Activated CD8-positive, alpha-beta memory T cell treated with anti-CD3 and anti-CD28 coated beads, Interleukin-2, amount 10 ng/mL, durations not matched to agents 7 days and 5 days (primary cell): ENCODE measurements at regions not wholly inside any gene's neighbourhood (a gene's known extent, or its start where the extent isn't known, plus 50 kb on each side); places are given as distances from the start of the nearest gene placed in this dataset.

Experiments used
- ATAC-seq: fragments of 150-1000 bp; cut with Tn5 transposase; one replicate; pipeline ENCODE4 v1.10.0; 2021; ENCODE audit warnings: moderate library complexity
- CTCF ChIA-PET: fragments of 350-600 bp; sonication (Branson Sonifier 250); formaldehyde crosslinking; loops from one replicate; lab custom pipeline; 2021; ENCODE audit warnings: antibody characterized with exemption; lab: Charles Lee
- DNase-seq: peaks from one replicate; pipeline ENCODE4 v3.0.0-alpha.2; 2020
- H3K27ac Mint-ChIP-seq: one replicate; pipeline ENCODE4 v1.8.0; 2021; ENCODE audit warnings: mild to moderate bottlenecking, mixed read lengths
- H3K27me3 Mint-ChIP-seq: one replicate; pipeline ENCODE4 v1.8.0; 2021; ENCODE audit warnings: mixed read lengths
- H3K36me3 Mint-ChIP-seq: one replicate; pipeline ENCODE4 v1.8.0; 2021; ENCODE audit warnings: mild to moderate bottlenecking, mixed read lengths
- H3K4me1 Mint-ChIP-seq: one replicate; pipeline ENCODE4 v1.8.0; 2021; ENCODE audit warnings: mixed read lengths
- H3K4me3 Mint-ChIP-seq: one replicate; pipeline ENCODE4 v1.8.0; 2021; ENCODE audit warnings: mild to moderate bottlenecking, moderate library complexity, mixed read lengths
- H3K9me3 Mint-ChIP-seq: one replicate; pipeline ENCODE4 v1.8.0; 2022; ENCODE audit warnings: low read depth, mixed read lengths

GRCh38 chr22:34761111-34761510, 304.8 kb upstream of the ISX start:
- CTCF ChIA-PET = no interaction called here
- H3K9me3 Mint-ChIP-seq = no peaks in the 10 kb centered on the region
- DNase-seq (no peak), ATAC-seq (no peak)
- H3K4me3 Mint-ChIP-seq = no peak overlapping the region
- H3K27ac Mint-ChIP-seq = no peak overlapping the region
- H3K36me3 Mint-ChIP-seq = no peaks in the 10 kb centered on the region
- H3K4me1 Mint-ChIP-seq = no peaks in the 10 kb centered on the region
- no peaks in the 10 kb centered on the region for H3K27me3 Mint-ChIP-seq

- Mint-ChIP-seq H3K27me3 (no peaks in the 10 kb centered on the region), H3K4me1 (no peaks in the 10 kb centered on the region), H3K36me3 (no peaks in the 10 kb centered on the region), H3K9me3 (no peaks in the 10 kb centered on the region), H3K4me3 (no peak overlapping the region), H3K27ac (no peak overlapping the region)
- DNase-seq (no peak), ATAC-seq (no peak)
- CTCF ChIA-PET = no interaction called here
Observed at GRCh38 chr22:34763496-34763895, 302.5 kb upstream of the ISX start.

- no peaks in the 10 kb centered on the region for H3K4me1 Mint-ChIP-seq
- H3K27me3 Mint-ChIP-seq = no peaks in the 10 kb centered on the region
- H3K9me3 Mint-ChIP-seq = no peaks in the 10 kb centered on the region
- ATAC-seq (no peak), DNase-seq (no peak)
- CTCF ChIA-PET = no interaction called here
- H3K27ac Mint-ChIP-seq = no peak overlapping the region
- H3K36me3 Mint-ChIP-seq = no peaks in the 10 kb centered on the region
- no peak overlapping the region for H3K4me3 Mint-ChIP-seq
Observed at GRCh38 chr22:34765115-34765514, 300.8 kb upstream of the ISX start.

GRCh38 chr22:34769361-34769760, 296.6 kb upstream of the ISX start:
- ATAC-seq (no peak), DNase-seq (no peak)
- Mint-ChIP-seq H3K4me3 (no peak overlapping the region), H3K36me3 (no peaks in the 10 kb centered on the region), H3K4me1 (no peaks in the 10 kb centered on the region), H3K27ac (no peak overlapping the region), H3K27me3 (no peaks in the 10 kb centered on the region), H3K9me3 (no peaks in the 10 kb centered on the region)
- CTCF ChIA-PET = no interaction called here

GRCh38 chr22:34776817-34777216, 289.1 kb upstream of the ISX start:
- H3K4me3 Mint-ChIP-seq = no peak overlapping the region
- DNase-seq (no peak), ATAC-seq (no peak)
- H3K9me3 Mint-ChIP-seq = peaks cover 26% of the 10 kb centered on the region
- H3K27me3 Mint-ChIP-seq = no peaks in the 10 kb centered on the region
- H3K36me3 Mint-ChIP-seq = no peaks in the 10 kb centered on the region
- CTCF ChIA-PET = no interaction called here
- H3K4me1 Mint-ChIP-seq = no peaks in the 10 kb centered on the region
- H3K27ac Mint-ChIP-seq = no peak overlapping the region

GRCh38 chr22:34781681-34782080, 284.3 kb upstream of the ISX start:
- Mint-ChIP-seq H3K4me3 (no peak overlapping the region), H3K27me3 (no peaks in the 10 kb centered on the region), H3K27ac (no peak overlapping the region), H3K4me1 (no peaks in the 10 kb centered on the region), H3K9me3 (peaks cover 17% of the 10 kb centered on the region), H3K36me3 (no peaks in the 10 kb centered on the region)
- DNase-seq (no peak), ATAC-seq (no peak)
- CTCF ChIA-PET = no interaction called here

GRCh38 chr22:34783436-34783835, 282.5 kb upstream of the ISX start:
- DNase-seq = no peak
- no peak for ATAC-seq
- CTCF ChIA-PET = no interaction called here
- H3K36me3 Mint-ChIP-seq = no peaks in the 10 kb centered on the region
- H3K4me1 Mint-ChIP-seq = no peaks in the 10 kb centered on the region
- H3K27me3 Mint-ChIP-seq = no peaks in the 10 kb centered on the region
- peaks cover 6% of the 10 kb centered on the region for H3K9me3 Mint-ChIP-seq
- no peak overlapping the region for H3K27ac Mint-ChIP-seq
- H3K4me3 Mint-ChIP-seq = no peak overlapping the region

GRCh38 chr22:34784056-34784455, 281.9 kb upstream of the ISX start:
- H3K4me3 Mint-ChIP-seq = no peak overlapping the region
- ATAC-seq = no peak
- peaks cover 3% of the 10 kb centered on the region for H3K9me3 Mint-ChIP-seq
- no peaks in the 10 kb centered on the region for H3K4me1 Mint-ChIP-seq
- no peak for DNase-seq
- no peaks in the 10 kb centered on the region for H3K36me3 Mint-ChIP-seq
- H3K27ac Mint-ChIP-seq = no peak overlapping the region
- CTCF ChIA-PET = no interaction called here
- no peaks in the 10 kb centered on the region for H3K27me3 Mint-ChIP-seq

GRCh38 chr22:34797826-34798225, 268.1 kb upstream of the ISX start:
- Mint-ChIP-seq H3K9me3 (peaks cover 6% of the 10 kb centered on the region), H3K27ac (no peak overlapping the region), H3K36me3 (no peaks in the 10 kb centered on the region), H3K27me3 (no peaks in the 10 kb centered on the region), H3K4me1 (no peaks in the 10 kb centered on the region), H3K4me3 (no peak overlapping the region)
- CTCF ChIA-PET = no interaction called here
- DNase-seq (no peak), ATAC-seq (no peak)

GRCh38 chr22:34798605-34799004, 267.4 kb upstream of the ISX start:
- Mint-ChIP-seq H3K4me1 (no peaks in the 10 kb centered on the region), H3K9me3 (peaks cover 6% of the 10 kb centered on the region), H3K27ac (no peak overlapping the region), H3K36me3 (no peaks in the 10 kb centered on the region), H3K27me3 (no peaks in the 10 kb centered on the region), H3K4me3 (no peak overlapping the region)
- ATAC-seq = no peak
- no peak for DNase-seq
- CTCF ChIA-PET = no interaction called here

- H3K4me1 Mint-ChIP-seq = no peaks in the 10 kb centered on the region
- CTCF ChIA-PET = no interaction called here
- H3K4me3 Mint-ChIP-seq = no peak overlapping the region
- H3K27ac Mint-ChIP-seq = no peak overlapping the region
- no peaks in the 10 kb centered on the region for H3K27me3 Mint-ChIP-seq
- ATAC-seq (no peak), DNase-seq (no peak)
- peaks cover 6% of the 10 kb centered on the region for H3K9me3 Mint-ChIP-seq
- H3K36me3 Mint-ChIP-seq = no peaks in the 10 kb centered on the region
Observed at GRCh38 chr22:34800260-34800980, 265.5 kb upstream of the ISX start.

- H3K27me3 Mint-ChIP-seq = no peaks in the 10 kb centered on the region
- H3K4me3 Mint-ChIP-seq = no peak overlapping the region
- H3K36me3 Mint-ChIP-seq = no peaks in the 10 kb centered on the region
- DNase-seq = no peak
- no peak for ATAC-seq
- no peak overlapping the region for H3K27ac Mint-ChIP-seq
- H3K9me3 Mint-ChIP-seq = peaks cover 6% of the 10 kb centered on the region
- CTCF ChIA-PET = no interaction called here
- H3K4me1 Mint-ChIP-seq = no peaks in the 10 kb centered on the region
Observed at GRCh38 chr22:34801221-34801620, 264.7 kb upstream of the ISX start.

GRCh38 chr22:34804091-34804490, 261.9 kb upstream of the ISX start:
- DNase-seq = no peak
- Mint-ChIP-seq H3K27me3 (no peaks in the 10 kb centered on the region), H3K36me3 (no peaks in the 10 kb centered on the region), H3K4me3 (no peak overlapping the region), H3K27ac (no peak overlapping the region), H3K4me1 (no peaks in the 10 kb centered on the region), H3K9me3 (peaks cover 3% of the 10 kb centered on the region)
- ATAC-seq = no peak
- CTCF ChIA-PET = no interaction called here

- Mint-ChIP-seq H3K27me3 (no peaks in the 10 kb centered on the region), H3K4me3 (no peak overlapping the region), H3K27ac (no peak overlapping the region), H3K9me3 (peaks cover 1% of the 10 kb centered on the region), H3K36me3 (no peaks in the 10 kb centered on the region), H3K4me1 (no peaks in the 10 kb centered on the region)
- CTCF ChIA-PET = interaction anchor here (1.2 kb wide), 1 partner anchor 346 kb away, joined by 3 read pairs; no protein-coding TSS in a partner anchor
- ATAC-seq = no peak
- DNase-seq = no peak
Observed at GRCh38 chr22:34804604-34805003, 261.4 kb upstream of the ISX start.

GRCh38 chr22:34805771-34806170, 260.2 kb upstream of the ISX start:
- CTCF ChIA-PET = no interaction called here
- Mint-ChIP-seq H3K4me3 (no peak overlapping the region), H3K27ac (no peak overlapping the region), H3K4me1 (no peaks in the 10 kb centered on the region), H3K9me3 (no peaks in the 10 kb centered on the region), H3K27me3 (no peaks in the 10 kb centered on the region), H3K36me3 (no peaks in the 10 kb centered on the region)
- DNase-seq (no peak), ATAC-seq (no peak)
